GM12878 (cell line): ENCODE measurements at regions not wholly inside any gene's neighbourhood (a gene's known extent, or its start where the extent isn't known, plus 50 kb on each side); places are given as distances from the start of the nearest gene placed in this dataset.

ENCODE experiments used
- ETV6 ChIP-seq, 2 experiments: fragments of 450-650 bp in 1 of 2; IDR thresholded peaks in 1 of 2; conservative IDR thresholded peaks in 1 of 2; 2 replicates each; pipeline ENCODE4 v1.6.1; 2014; ENCODE audit warnings: antibody characterized with exemption in 1 of 2, borderline replicate concordance in 1 of 2, low read depth in 1 of 2, mild to moderate bottlenecking in 1 of 2, moderate library complexity in 1 of 2
- KDM1A ChIP-seq: fragments of 200-600 bp; sonication (generic); IDR thresholded peaks from 2 replicates; pipeline ENCODE4 v1.6.1; 2016; ENCODE audit warnings: borderline replicate concordance
- PRDM15 ChIP-seq: fragments of 450-650 bp; formaldehyde crosslinking; IDR thresholded peaks from 2 replicates; pipeline ENCODE4 v1.4.0; 2020; ENCODE audit warnings: mild to moderate bottlenecking, moderate library complexity
- SKIL ChIP-seq: fragments of 450-650 bp; IDR thresholded peaks from 2 replicates; pipeline ENCODE4 v1.6.1; 2017; ENCODE audit warnings: mild to moderate bottlenecking, low read depth, inconsistent platforms; ENCODE audit not compliant: poor library complexity, severe bottlenecking
- SP1 ChIP-seq: IDR thresholded peaks from one replicate; pipeline ENCODE4 v1.6.1; 2011; ENCODE audit warnings: low read depth, low read length
- SREBF1 ChIP-seq: IDR thresholded peaks from 2 replicates; pipeline ENCODE4 v1.6.1; 2012; ENCODE audit warnings: mild to moderate bottlenecking, low read length
- SUZ12 ChIP-seq: fragments of 200-600 bp; sonication (generic); IDR thresholded peaks from one replicate; pipeline ENCODE4 v1.6.1; 2018; ENCODE audit warnings: antibody characterized with exemption, mild to moderate bottlenecking; ENCODE audit not compliant: unreplicated experiment
- ZBTB4 ChIP-seq: fragments of 450-650 bp; formaldehyde crosslinking; IDR thresholded peaks from 2 replicates; pipeline ENCODE4 v1.4.0; 2022; ENCODE audit warnings: mild to moderate bottlenecking, moderate library complexity

- TF ChIP-seq ZBTB4 (no peak), SKIL (no peak), KDM1A (no peak), PRDM15 (CRISPR knock-in tag) (no peak), SREBF1 (no peak), SP1 (no peak), SUZ12 (no peak), ETV6 (conservative IDR thresholded peaks at IDR 0.05 in 1 of 2, IDR thresholded peaks at IDR 0.05 in 1 of 2; ENCODE audit: borderline replicate concordance in 1 of 2, low read depth in 1 of 2) (no peak)
Measured at GRCh38 chr11:69218946-69219720, 63.4 kb downstream of the SMIM38 start (continued).
